ENCODE measurements at regions not wholly inside any gene's neighbourhood (a gene's known extent, or its start where the extent isn't known, plus 50 kb on each side); places are given as distances from the start of the nearest gene placed in this dataset.
"Not testable (repeated sequence)": the region's sequence is repeated elsewhere in the genome, so short reads cannot be mapped to it uniquely, and the experiment has no call there.

- DNase-seq, result no peak
Measured at GRCh38 chr11:19429108-19429760, 188.5 kb upstream of the E2F8 start.

GRCh38 chr11:19428206-19429002 lies 187.7 kb upstream of the E2F8 start:
- DNase-seq, result no peak

- DNase-seq, result no peak
Measured at GRCh38 chr11:19426756-19427403, 186.1 kb upstream of the E2F8 start.

GRCh38 chr11:19426011-19426755 lies 185.4 kb upstream of the E2F8 start:
- DNase-seq, result no peak

GRCh38 chr11:19422276-19422675 lies 181.5 kb upstream of the E2F8 start:
- DNase-seq, result no peak

GRCh38 chr11:19420868-19421533 lies 180.3 kb upstream of the E2F8 start:
- DNase-seq, result no peak

GRCh38 chr11:19419808-19420207 lies 179.1 kb upstream of the E2F8 start:
- no peak for DNase-seq

GRCh38 chr11:19419021-19419750 lies 178.4 kb upstream of the E2F8 start:
- DNase-seq, result no peak

GRCh38 chr11:19418221-19418620 lies 177.5 kb upstream of the E2F8 start:
- DNase-seq, result no peak

GRCh38 chr11:19412070-19412469 lies 171.3 kb upstream of the E2F8 start:
- DNase-seq, result not testable (repeated sequence)

GRCh38 chr11:19410032-19410431 lies 169.3 kb upstream of the E2F8 start:
- no peak for DNase-seq

GRCh38 chr11:19409307-19409706 lies 168.6 kb upstream of the E2F8 start:
- no peak for DNase-seq

- DNase-seq, result no peak
Measured at GRCh38 chr11:19407677-19408270, 167.0 kb upstream of the E2F8 start.

GRCh38 chr11:19405966-19406365 lies 165.2 kb upstream of the E2F8 start:
- no peak for DNase-seq

GRCh38 chr11:19404787-19405186 lies 164.0 kb upstream of the E2F8 start:
- no peak for DNase-seq

GRCh38 chr11:19403196-19403895 lies 162.6 kb upstream of the E2F8 start:
- no peak for DNase-seq

GRCh38 chr11:19400296-19400695 lies 159.6 kb upstream of the E2F8 start:
- DNase-seq, result no peak

- no peak for DNase-seq
Measured at GRCh38 chr11:19398772-19399527, 158.2 kb upstream of the E2F8 start.

GRCh38 chr11:19398273-19398672 lies 157.5 kb upstream of the E2F8 start:
- DNase-seq, result no peak

GRCh38 chr11:19395050-19395449 lies 154.3 kb upstream of the E2F8 start:
- no peak for DNase-seq
